RPMI8226 (cell line): ENCODE measurements at regions not wholly inside any gene's neighbourhood (a gene's known extent, or its start where the extent isn't known, plus 50 kb on each side); places are given as distances from the start of the nearest gene placed in this dataset.
"Not testable (repeated sequence)": the region's sequence is repeated elsewhere in the genome, so short reads cannot be mapped to it uniquely, and the experiment has no call there.

Experiments used
- DNase-seq: peaks from one replicate; pipeline ENCODE4 v3.0.0-alpha.2; 2015

DNA sequence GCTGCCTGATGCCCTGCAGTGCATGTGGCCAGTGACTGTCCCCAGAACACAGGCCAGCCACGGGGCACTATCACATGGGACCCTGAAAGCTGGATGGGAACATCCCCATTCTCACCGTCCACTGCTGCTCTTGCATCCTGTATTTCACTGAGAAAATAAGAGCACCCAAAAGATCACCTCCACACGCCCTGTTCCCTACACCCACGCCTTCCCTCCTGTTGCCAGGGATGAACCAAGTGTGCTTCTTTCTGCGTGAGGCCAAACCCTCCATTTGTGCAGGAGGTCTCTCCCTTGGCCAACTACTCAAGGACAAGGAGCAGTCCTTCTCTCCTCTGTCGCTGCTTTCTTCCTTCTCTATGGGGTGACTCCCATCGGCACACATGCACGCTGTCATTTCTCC, 118.3 kb downstream of the LRRC37A3 start:
- not testable (repeated sequence) for DNase-seq

- not testable (repeated sequence) for DNase-seq
These were observed 118.8 kb downstream of the LRRC37A3 start for GRCh38 chr17:64800361-64800895.

DNA sequence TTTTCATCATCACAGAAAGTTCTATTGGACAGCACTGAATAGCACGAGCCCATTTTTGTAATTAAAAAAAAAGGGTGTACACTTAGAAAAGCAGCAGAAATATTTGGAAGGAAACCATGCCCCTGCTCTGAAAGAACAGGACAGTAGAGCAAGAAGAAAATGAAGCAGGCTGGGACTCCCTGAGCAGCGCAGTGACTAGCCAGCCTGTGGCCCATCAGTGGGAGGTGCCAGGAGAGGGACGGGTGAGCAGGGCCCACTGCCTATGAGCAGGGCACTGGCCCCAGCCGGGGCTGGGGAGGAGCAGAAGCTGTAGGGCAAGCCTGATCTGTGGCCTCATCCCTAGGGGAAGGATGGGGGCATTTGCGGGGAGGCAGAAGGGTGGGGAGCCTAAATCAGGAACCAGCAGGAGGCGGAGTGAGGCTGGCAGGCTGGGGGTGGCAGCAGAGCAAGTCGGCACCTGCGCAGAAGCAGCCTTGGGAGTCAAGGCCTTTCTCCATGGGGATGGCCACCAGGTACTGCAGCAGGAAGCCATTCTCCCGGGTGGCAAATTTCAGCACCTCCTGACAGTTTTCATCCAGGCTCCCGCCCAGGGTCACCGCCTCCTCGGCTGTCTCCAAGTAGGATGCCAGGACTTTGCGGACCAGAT, 119.6 kb downstream of the LRRC37A3 start:
- DNase-seq = not testable (repeated sequence)

- not testable (repeated sequence) for DNase-seq
These were observed 120.3 kb downstream of the LRRC37A3 start for GRCh38 chr17:64798961-64799360.

- DNase-seq = not testable (repeated sequence)
These were observed 120.8 kb downstream of the LRRC37A3 start for GRCh38 chr17:64798489-64798790.

- DNase-seq = not testable (repeated sequence)
These were observed 121.4 kb downstream of the LRRC37A3 start for GRCh38 chr17:64797746-64798488.

- not testable (repeated sequence) for DNase-seq
These were observed 123.9 kb downstream of the LRRC37A3 start for GRCh38 chr17:64795342-64795741.

- not testable (repeated sequence) for DNase-seq
These were observed 124.6 kb downstream of the LRRC37A3 start for GRCh38 chr17:64794548-64795274.

GRCh38 chr17:64794113-64794512, 125.2 kb downstream of the LRRC37A3 start:
- DNase-seq = not testable (repeated sequence)

GRCh38 chr17:64792793-64793575, 126.3 kb downstream of the LRRC37A3 start:
- DNase-seq = not testable (repeated sequence)

DNA sequence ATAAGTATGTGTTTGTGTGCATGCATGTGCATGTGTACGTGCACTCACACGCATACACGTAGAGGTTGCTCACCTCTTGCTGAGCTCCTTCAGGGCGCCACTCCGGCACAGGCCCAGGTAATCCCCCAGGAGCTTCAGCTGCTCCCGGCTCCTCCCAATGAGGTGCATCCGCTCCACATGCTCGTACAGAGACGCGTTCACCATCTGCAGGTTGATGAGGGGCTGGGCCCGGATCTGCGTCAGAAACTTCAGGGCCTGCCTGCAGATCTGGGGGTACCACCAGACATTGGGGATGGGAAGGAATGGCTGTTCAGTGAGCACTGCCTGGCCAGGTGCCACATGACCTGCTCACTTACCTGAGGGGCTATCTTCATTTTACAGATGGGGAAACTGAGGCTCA, 127.0 kb downstream of the LRRC37A3 start:
- DNase-seq = not testable (repeated sequence)

- DNase-seq = not testable (repeated sequence)
These were observed 127.6 kb downstream of the LRRC37A3 start for GRCh38 chr17:64791691-64792090.

DNA sequence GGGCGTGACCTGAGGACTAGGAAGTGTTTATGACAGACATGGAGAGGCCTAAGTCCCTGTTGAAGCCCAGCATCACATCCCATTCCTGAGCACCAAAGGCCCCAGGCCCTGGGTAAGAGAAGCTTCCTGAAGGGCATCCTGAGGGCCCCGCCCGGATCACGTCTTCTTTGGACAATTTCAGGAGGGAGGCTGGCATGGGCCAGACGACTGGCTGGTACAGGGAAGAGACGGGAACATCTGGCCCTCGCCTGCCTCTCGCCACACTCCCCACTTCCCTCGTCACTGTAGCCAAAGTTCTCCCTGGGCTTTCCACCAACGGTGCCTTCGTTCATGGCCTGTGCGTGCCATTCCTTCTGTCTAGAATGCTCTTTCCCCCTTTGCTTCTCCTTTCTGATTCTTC, 128.1 kb downstream of the LRRC37A3 start:
- not testable (repeated sequence) for DNase-seq

GRCh38 chr17:64790690-64791089, 128.6 kb upstream of the SMURF2 start:
- not testable (repeated sequence) for DNase-seq

GRCh38 chr17:64790193-64790592, 128.1 kb upstream of the SMURF2 start:
- DNase-seq = not testable (repeated sequence)

DNA sequence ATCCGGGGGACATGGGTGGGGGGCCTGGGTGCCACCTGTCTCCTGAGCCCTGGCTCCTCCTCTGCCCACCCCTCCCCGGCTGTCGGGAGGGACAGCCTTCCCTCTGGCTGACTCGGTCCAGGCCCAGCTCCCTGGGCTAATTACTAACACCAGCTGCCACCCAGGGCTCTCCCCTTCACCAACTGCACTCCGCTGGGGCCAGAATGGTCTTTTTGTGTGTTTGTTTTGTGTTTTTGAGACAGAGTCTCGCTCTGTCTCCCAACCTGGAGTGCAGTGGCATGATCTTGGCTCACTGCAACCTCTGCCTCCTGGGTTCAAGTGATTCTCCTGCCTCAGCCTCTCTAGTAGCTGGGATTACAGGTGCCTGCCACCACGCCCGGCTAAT, 126.9 kb upstream of the SMURF2 start:
- DNase-seq = not testable (repeated sequence)

DNA sequence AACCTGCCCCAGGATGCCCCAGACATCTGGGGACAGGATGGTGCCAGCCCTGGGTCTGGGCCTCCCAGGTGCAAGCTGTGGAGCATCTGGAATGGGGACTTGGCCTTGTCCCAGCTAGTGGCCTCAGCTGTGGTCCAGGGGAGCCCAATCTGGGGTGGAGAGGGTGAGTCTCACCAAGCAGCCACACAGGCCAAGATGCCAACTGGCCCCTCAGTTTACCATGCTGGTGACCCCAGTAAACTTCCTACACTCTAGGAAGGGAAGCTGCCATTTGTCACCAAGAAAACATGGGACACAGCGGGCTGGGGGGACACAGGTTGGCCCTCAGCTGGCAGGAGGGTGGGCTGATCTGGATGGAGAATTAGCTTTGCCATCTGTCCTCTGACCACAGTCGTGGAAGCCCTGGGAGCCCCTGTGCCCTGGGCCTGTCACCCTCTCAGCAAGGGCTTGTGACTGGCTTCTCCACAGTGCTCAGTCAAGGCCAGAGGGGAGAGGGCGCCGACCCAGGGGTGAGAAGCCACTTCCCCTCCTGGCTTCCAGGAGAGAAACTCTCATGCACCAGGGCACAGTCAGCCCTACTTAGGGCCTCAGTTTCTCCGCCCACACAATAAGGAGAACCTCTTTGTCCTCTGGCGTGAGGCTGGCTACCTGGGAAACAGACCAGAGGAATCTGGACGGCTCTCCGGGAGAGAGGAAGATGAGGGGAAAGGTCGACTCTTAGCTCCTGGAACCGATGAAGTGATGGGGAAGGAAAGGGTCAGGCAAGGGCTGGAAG, 126.4 kb upstream of the SMURF2 start:
- no peak for DNase-seq

DNA sequence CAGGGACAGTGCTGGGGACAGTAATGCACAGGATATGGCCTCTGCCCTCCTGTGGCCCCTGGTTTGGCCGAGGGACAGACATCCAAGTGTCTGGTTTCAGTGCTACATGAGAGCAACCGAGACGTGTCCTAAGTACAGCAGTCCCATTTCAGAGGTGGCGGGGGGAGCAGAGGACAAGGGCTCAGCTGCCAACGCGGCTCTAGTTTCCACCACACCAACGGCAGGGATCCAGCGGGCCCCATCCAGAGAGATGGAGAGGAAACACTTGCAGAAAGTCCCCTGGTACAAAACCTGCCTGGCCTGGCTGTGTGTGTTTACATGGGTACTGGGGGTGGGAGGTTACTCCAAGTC, 125.8 kb upstream of the SMURF2 start:
- DNase-seq = no peak

DNA sequence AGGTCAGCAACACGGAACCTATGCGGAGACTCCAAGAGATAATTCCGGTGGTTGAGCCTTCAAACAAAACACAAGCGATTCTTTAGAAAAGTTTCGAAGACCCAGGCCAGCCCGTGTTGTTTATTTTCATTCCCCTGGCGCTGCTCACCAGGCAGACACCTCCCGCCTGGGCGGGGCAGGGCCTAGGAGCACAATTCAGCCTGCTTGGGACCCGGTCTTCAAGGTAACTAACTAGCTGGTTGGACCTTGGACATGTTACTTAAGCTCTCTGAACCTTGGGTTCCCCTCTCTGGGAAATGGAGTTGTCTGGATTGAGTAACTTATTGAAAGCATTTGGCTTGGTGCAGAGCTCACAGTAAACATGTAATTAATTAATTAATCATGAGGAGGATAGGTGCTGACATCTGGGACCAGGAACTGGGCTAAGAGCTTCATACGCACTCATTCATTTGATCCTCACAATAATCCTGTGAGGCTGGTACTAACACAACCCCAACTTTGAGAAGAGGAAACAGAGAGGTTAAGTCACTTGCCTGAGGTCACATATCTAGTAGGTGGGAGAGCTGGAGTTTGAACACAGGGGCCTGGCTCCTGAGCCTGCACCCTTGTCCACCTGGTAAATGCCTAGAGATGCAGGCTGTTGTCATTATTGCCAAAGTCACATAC, 125.3 kb upstream of the SMURF2 start:
- DNase-seq = no peak

DNA sequence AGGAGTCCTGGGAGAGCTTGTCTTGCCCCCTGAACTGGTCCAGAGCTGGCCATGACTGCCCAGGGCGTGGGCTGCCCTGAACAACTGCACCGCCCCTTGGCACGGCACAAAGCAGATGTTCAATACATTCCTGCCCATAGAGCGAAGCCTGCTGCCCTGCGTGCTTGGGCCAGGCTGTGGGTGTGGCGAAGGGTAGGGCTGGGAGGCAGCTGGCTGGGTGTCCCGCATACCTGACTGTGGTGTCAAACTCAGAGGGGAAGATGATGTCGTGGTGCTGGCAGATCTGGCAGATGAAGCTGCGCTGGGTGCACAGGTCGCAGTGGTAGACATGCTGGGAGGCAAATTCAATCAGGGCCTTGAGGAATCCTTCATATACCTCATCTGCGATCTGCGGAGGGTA, 124.2 kb upstream of the SMURF2 start:
- no peak for DNase-seq

- DNase-seq = no peak
These were observed 122.9 kb upstream of the SMURF2 start for GRCh38 chr17:64785011-64785421.
